GM23338 (cell line): ENCODE measurements at regions not wholly inside any gene's neighbourhood (a gene's known extent, or its start where the extent isn't known, plus 50 kb on each side); places are given as distances from the start of the nearest gene placed in this dataset.

ENCODE experiments used
- ATAC-seq: fragments of 200-7000 bp; cut with Tn5 transposase; 3 replicates; pipeline ENCODE4 v1.9.1; 2020
- DNase-seq: peaks from one replicate; pipeline ENCODE4 v3.0.0-alpha.2; 2015; ENCODE audit warnings: low spot score
- H2AFZ ChIP-seq: fragments of 200-600 bp; sonication (generic); 2 replicates; pipeline ENCODE4 v1.8.0; 2016; ENCODE audit warnings: antibody characterized with exemption, mild to moderate bottlenecking, moderate library complexity
- H3F3A ChIP-seq: fragments of 200-600 bp; sonication (generic); replicated peaks from 2 replicates; pipeline ENCODE4 v1.8.0; 2017; ENCODE audit warnings: antibody characterized with exemption, mixed run types, low read depth
- H3K27ac ChIP-seq: fragments of 200-600 bp; sonication (generic); 2 replicates; pipeline ENCODE4 v1.6.1; 2016; ENCODE audit warnings: low read depth
- H3K27me3 ChIP-seq: fragments of 200-600 bp; sonication (generic); 2 replicates; pipeline ENCODE4 v1.8.0; 2016; ENCODE audit warnings: mild to moderate bottlenecking, mixed run types, moderate library complexity; ENCODE audit not compliant: insufficient read depth
- H3K36me3 ChIP-seq: fragments of 200-600 bp; sonication (generic); 2 replicates; pipeline ENCODE4 v1.8.0; 2016; ENCODE audit warnings: mild to moderate bottlenecking; ENCODE audit not compliant: insufficient read depth
- H3K4me1 ChIP-seq: fragments of 200-600 bp; sonication (generic); 2 replicates; pipeline ENCODE4 v1.8.0; 2016; ENCODE audit warnings: mild to moderate bottlenecking, moderate library complexity; ENCODE audit not compliant: insufficient read depth
- H3K4me2 ChIP-seq: fragments of 200-600 bp; sonication (generic); 2 replicates; pipeline ENCODE4 v1.7.1; 2017; ENCODE audit warnings: mixed run types
- H3K4me3 ChIP-seq: fragments of 200-600 bp; sonication (generic); 2 replicates; pipeline ENCODE4 v1.6.1; 2016; ENCODE audit warnings: mixed run types
- H3K79me2 ChIP-seq: fragments of 200-600 bp; sonication (generic); replicated peaks from 2 replicates; pipeline ENCODE4 v1.8.0; 2017; ENCODE audit warnings: mild to moderate bottlenecking; ENCODE audit not compliant: insufficient read depth
- H3K9me2 ChIP-seq: fragments of 200-600 bp; sonication (generic); 2 replicates; pipeline ENCODE4 v1.8.0; 2017; ENCODE audit not compliant: insufficient read depth
- H4K20me1 ChIP-seq: fragments of 200-600 bp; sonication (generic); replicated peaks from 2 replicates; pipeline ENCODE4 v1.8.0; 2017; ENCODE audit warnings: mild to moderate bottlenecking; ENCODE audit not compliant: insufficient read depth
- H3K27ac Mint-ChIP-seq: 2 replicates; pipeline ENCODE4 v1.8.0; 2020; ENCODE audit warnings: inconsistent platforms, mild to moderate bottlenecking, moderate library complexity, mixed read lengths
- H3K27me3 Mint-ChIP-seq: 3 replicates; pipeline ENCODE4 v1.8.0; 2022; ENCODE audit warnings: low read depth, mild to moderate bottlenecking, moderate library complexity, mixed read lengths, inconsistent platforms; ENCODE audit not compliant: insufficient read depth, poor library complexity
- H3K36me3 Mint-ChIP-seq: 3 replicates; pipeline ENCODE4 v1.8.0; 2021; ENCODE audit warnings: low read depth, mild to moderate bottlenecking, inconsistent platforms, moderate library complexity, mixed read lengths
- H3K4me1 Mint-ChIP-seq: 3 replicates; pipeline ENCODE4 v1.8.0; 2020; ENCODE audit warnings: mild to moderate bottlenecking, inconsistent platforms, mixed read lengths
- H3K4me3 Mint-ChIP-seq: 3 replicates; pipeline ENCODE4 v1.8.0; 2021; ENCODE audit warnings: moderate library complexity, mild to moderate bottlenecking, inconsistent platforms, mixed read lengths
- H3K9me3 Mint-ChIP-seq: 3 replicates; pipeline ENCODE4 v1.8.0; 2020; ENCODE audit warnings: moderate library complexity, mild to moderate bottlenecking, inconsistent platforms, mixed read lengths
- CREB1 ChIP-seq: fragments of 250-450 bp; sonication (Bioruptor Pico); IDR thresholded peaks from 2 replicates; pipeline ENCODE4 v1.5.0; 2020; ENCODE audit warnings: low read depth, mild to moderate bottlenecking, moderate library complexity
- CTCF ChIP-seq, 2 experiments: fragments of 200-600 bp in 1 of 2; sonication (generic) in 1 of 2; conservative IDR thresholded peaks; 2 replicates each; pipeline versions ENCODE4 v1.5.1 to v1.6.1; 2016 to 2017; ENCODE audit warnings: antibody characterized with exemption in 2 of 2, low read depth in 2 of 2, mild to moderate bottlenecking in 2 of 2, moderate library complexity in 1 of 2
- ETS1 ChIP-seq: IDR thresholded peaks from 2 replicates; pipeline ENCODE4 v1.6.1; 2016; ENCODE audit warnings: antibody characterized with exemption
- EZH2 ChIP-seq: fragments of 200-600 bp; sonication (generic); IDR thresholded peaks from one replicate; pipeline ENCODE4 v1.8.0; 2017; ENCODE audit warnings: antibody characterized with exemption, mild to moderate bottlenecking, low read depth; ENCODE audit not compliant: unreplicated experiment
- JUNB ChIP-seq: IDR thresholded peaks from one replicate; pipeline ENCODE4 v1.6.1; 2016; ENCODE audit warnings: antibody characterized with exemption; ENCODE audit not compliant: unreplicated experiment
- NANOG ChIP-seq: IDR thresholded peaks from 2 replicates; pipeline ENCODE4 v1.6.1; 2016; ENCODE audit warnings: antibody characterized with exemption, borderline replicate concordance
- POLR2AphosphoS5 ChIP-seq: IDR thresholded peaks from 2 replicates; pipeline ENCODE4 v1.6.1; 2016; ENCODE audit warnings: antibody characterized with exemption, low read depth
- REST ChIP-seq: IDR thresholded peaks from one replicate; pipeline ENCODE4 v1.6.1; 2018; ENCODE audit warnings: antibody characterized with exemption; ENCODE audit not compliant: unreplicated experiment
- ZNF331 ChIP-seq: fragments of 250-450 bp; sonication (Bioruptor Pico); IDR thresholded peaks from 2 replicates; pipeline ENCODE4 v1.5.0; 2020; ENCODE audit warnings: low read depth, mild to moderate bottlenecking, moderate library complexity

GRCh38 chr4:160492181-160492580 lies 1389.3 kb downstream of the RAPGEF2 start:
- DNase-seq (no peak), ATAC-seq (no peak)
- Mint-ChIP-seq H3K4me1 (no peaks in the 10 kb centered on the region), H3K9me3 (peaks cover 39% of the 10 kb centered on the region), H3K36me3 (peaks cover 21% of the 10 kb centered on the region; the same call in 2 of the 3 replicates), H3K27ac (no peak overlapping the region), H3K4me3 (no peak overlapping the region), H3K27me3 (no peaks in the 10 kb centered on the region)
- TF ChIP-seq NANOG (no peak), CREB1 (CRISPR knock-in tag) (no peak), ZNF331 (CRISPR knock-in tag) (no peak), CTCF (conservative IDR thresholded peaks at IDR 0.05; ENCODE audit: low read depth in 2 of 2) (no peak), EZH2 (no peak)
- Histone ChIP-seq H2AFZ (no peak overlapping the region), H3K4me2 (no peak overlapping the region), H3K27me3 (no peaks in the 10 kb centered on the region), H3K36me3 (0 out of 2 replicates have a peak, but pooled peaks cover 3% of the 10 kb centered on the region), H4K20me1 (no peaks in the 10 kb centered on the region), H3K27ac (no peak overlapping the region), H3K4me3 (no peak overlapping the region), H3K9me2 (peaks cover 17% of the 10 kb centered on the region), H3K79me2 (no peaks in the 10 kb centered on the region), H3K4me1 (peaks cover 6% of the 10 kb centered on the region), H3F3A (no peaks in the 10 kb centered on the region)

- TF ChIP-seq CREB1 (CRISPR knock-in tag) (no peak), ETS1 (no peak), REST (no peak), JUNB (no peak), ZNF331 (CRISPR knock-in tag) (no peak), NANOG (no peak), POLR2AphosphoS5 (no peak)
Observed at GRCh38 chr4:160493206-160493605, 1390.3 kb downstream of the RAPGEF2 start.

More at GRCh38 chr4:160493206-160493605, 1390.3 kb downstream of the RAPGEF2 start:
- no peak overlapping the region for H2AFZ ChIP-seq
- DNase-seq (no peak), ATAC-seq (no peak)
- H3K36me3 ChIP-seq, result 0 out of 2 replicates have a peak, but pooled peaks cover 3% of the 10 kb centered on the region
- no peak overlapping the region for H3K4me2 ChIP-seq
- Mint-ChIP-seq H3K27me3 (no peaks in the 10 kb centered on the region), H3K4me1 (no peaks in the 10 kb centered on the region), H3K9me3 (peaks cover 39% of the 10 kb centered on the region), H3K4me3 (no peak overlapping the region), H3K36me3 (peaks cover 21% of the 10 kb centered on the region; the same call in 2 of the 3 replicates), H3K27ac (no peak overlapping the region)
- H3K9me2 ChIP-seq, result peaks cover 12% of the 10 kb centered on the region
- no peaks in the 10 kb centered on the region for H3F3A ChIP-seq
- peaks cover 6% of the 10 kb centered on the region for H3K4me1 ChIP-seq
- H3K4me3 ChIP-seq, result no peak overlapping the region
- no peak overlapping the region for H3K27ac ChIP-seq
- H4K20me1 ChIP-seq, result no peaks in the 10 kb centered on the region
- H3K27me3 ChIP-seq, result no peaks in the 10 kb centered on the region
- no peaks in the 10 kb centered on the region for H3K79me2 ChIP-seq
